Motor neuron (in vitro differentiated cells): ENCODE measurements at regions not wholly inside any gene's neighbourhood (a gene's known extent, or its start where the extent isn't known, plus 50 kb on each side); places are given as distances from the start of the nearest gene placed in this dataset.

ENCODE experiments used
- ATAC-seq, 8 experiments: fragments of 200-7000 bp; cut with Tn5 transposase; replicated peaks in 6 of 8; 2 replicates each; pipeline ENCODE4 v1.8.0; 2021; ENCODE audit warnings: mild to moderate bottlenecking in 8 of 8, moderate library complexity in 8 of 8
- H3K27ac ChIP-seq, 2 donors: fragments of 250-450 bp; sonication (Bioruptor Pico); 2 replicates each; pipeline ENCODE4 v1.9.0; 2021; ENCODE audit warnings: antibody characterized with exemption in 2 of 2, mild to moderate bottlenecking in 2 of 2, moderate library complexity in 1 of 2
- H3K4me1 ChIP-seq, 2 donors: fragments of 250-450 bp; sonication (Bioruptor Pico); replicated peaks in 1 of 2; 2 replicates each; pipeline ENCODE4 v1.6.1; 2021; ENCODE audit warnings: antibody characterized with exemption in 2 of 2, mild to moderate bottlenecking in 2 of 2, moderate library complexity in 1 of 2
- H3K4me3 ChIP-seq, 5 donors: fragments of 250-450 bp; sonication (Bioruptor Pico); 2 replicates each; pipeline ENCODE4 v1.9.0; 2021; ENCODE audit warnings: antibody characterized with exemption in 5 of 5, mild to moderate bottlenecking in 5 of 5, moderate library complexity in 4 of 5
- WGBS, 10 experiments: fragments of 450-650 bp; shearing (Covaris generic); methylation state at CpG; one replicate each; pipeline ENCODE4 v1.0.0; 2022; 5-methylcytosine and 5-hydroxymethylcytosine counted together
- in situ Hi-C, 9 experiments: fragments of 400-800 bp; cut with MboI; loops; one replicate each; pipeline ENCODE4 v1.15.0; 2021; ENCODE audit warnings: low sequenced_read_pairs in 9 of 9, low pct_unique_long_range_greater_than_20kb in 2 of 9; ENCODE audit not compliant: unreplicated experiment in 9 of 9

DNA sequence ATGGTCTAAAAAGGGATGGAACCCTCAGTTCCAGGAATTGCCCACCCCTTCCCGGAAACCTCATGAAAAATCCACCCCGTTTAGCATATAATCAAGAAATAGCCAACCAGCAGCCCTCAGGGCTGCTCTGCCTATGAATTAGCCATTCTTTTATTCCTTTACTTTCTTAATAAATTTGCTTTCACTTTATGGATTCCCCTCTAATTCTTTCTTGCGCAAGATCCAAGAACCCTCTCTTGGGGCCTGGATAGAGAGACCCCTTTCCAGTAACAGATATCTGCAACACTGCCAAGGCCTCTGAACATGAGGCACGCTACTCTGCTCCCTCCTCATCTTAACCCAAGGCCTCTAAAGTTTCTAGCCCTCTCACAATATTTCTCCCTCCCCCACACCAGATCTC is 58.9 kb upstream of the POU2F1 start:
- in situ Hi-C loops, result no loop called here
- WGBS, 10 experiments, result 40 to 100% (median 100%) methylated on average over 1 to 4 of the region's 4 CpGs; no CpG with 5 or more reads in 3 of the 10 experiments
- Histone ChIP-seq H3K27ac (no peak overlapping the region), H3K4me3 (no peak overlapping the region), H3K4me1 (peaks cover 44 to 63% of the 10 kb centered on the region in 2 donors)
- ATAC-seq, result peak in 3 of 8 experiments; percentile 24 to 64 (median 39)

DNA sequence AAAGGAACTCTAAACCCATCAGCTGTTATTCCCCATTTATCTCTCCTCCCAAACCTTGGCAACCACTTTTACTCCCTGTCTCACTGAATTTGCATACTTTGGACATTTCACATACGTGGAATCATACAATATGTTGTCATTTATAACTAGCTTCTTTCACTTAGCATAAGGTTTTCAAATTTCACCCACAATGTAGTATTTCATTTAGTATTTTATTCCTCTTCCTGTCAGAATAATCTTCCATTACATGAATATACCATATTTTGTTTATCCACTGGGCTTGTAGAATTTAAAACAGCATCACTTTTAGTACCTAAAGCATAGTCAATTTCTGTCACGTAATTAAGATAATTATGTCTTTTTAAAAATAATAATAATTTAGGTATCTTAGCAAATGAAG is 55.5 kb upstream of the POU2F1 start:
- WGBS, 10 experiments, result 13 to 100% (median 79%) methylated on average over 1 to 2 of the region's 2 CpGs
- ATAC-seq, result no peak
- in situ Hi-C loops, result no loop called here
- no peak overlapping the region for H3K27ac ChIP-seq
- H3K4me3 ChIP-seq, result no peak overlapping the region
- peaks cover 32 to 51% of the 10 kb centered on the region in 2 donors for H3K4me1 ChIP-seq

DNA sequence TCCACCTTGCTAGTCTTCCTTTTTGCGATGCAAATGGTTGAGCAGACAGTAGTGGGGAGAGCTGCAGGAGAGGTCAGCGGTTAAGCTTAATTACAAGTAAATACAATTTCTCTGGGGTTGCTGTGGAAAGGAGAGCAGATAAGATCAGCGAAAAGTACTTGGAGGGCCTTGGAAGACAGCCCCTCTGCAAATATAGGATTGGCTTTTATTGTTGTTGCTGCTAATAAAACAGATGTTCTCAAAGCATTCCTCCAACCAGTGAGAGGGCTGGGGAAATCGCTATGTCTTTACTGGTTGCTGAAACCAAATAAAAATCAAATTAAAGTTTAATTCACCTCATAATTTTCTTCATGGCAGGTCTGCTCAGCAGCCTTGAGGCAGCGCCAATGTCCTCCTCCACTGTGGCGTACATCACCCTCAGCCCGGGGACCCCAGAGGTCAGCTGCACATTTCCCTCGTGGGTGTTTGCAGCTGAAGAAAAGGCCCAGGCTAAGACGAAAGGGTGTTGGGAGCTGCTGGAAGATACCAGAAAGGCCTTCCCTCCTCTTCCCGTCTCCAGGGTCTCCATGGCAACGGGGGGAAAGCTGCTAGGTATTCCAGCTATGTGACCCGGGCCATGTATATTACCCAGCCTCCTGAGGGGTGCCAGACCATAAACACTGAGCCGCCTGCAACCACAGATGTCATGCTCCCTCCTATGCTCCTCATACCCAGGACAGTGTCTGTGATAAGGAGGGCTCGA is 54.6 kb upstream of the POU2F1 start:
- H3K27ac ChIP-seq, result peak overlapping the region; percentile 61 to 64
- H3K4me3 ChIP-seq, result peak overlapping the region in 3 of 5 donors; percentile 5 to 19 (median 17)
- ATAC-seq, result peak in 7 of 8 experiments; percentile 21 to 94 (median 92)
- 11 to 52% (median 22%) methylated on average over 2 to 14 of the region's 14 CpGs for WGBS, 10 experiments
- in situ Hi-C loops, result no loop called here
- H3K4me1 ChIP-seq, result peaks cover 32 to 51% of the 10 kb centered on the region in 2 donors

DNA sequence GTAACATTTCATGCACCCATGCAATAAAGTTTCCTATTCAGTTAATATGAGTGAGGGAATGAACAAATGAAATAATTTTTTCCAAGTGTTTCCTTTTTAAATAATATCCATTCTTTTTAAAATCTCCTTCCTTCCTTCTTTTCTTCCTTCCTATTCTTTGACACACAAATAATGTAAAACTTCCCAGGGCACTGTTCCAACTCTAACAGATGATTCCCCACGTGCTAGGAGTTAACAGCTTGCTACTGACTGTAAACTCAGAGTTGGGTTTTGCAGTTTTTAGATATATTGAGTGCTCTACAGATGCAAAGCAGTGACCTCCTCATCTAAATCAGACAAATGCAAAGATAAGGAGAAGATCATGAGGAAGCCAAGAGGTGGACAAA is 54.0 kb upstream of the POU2F1 start:
- Histone ChIP-seq H3K4me3 (no peak overlapping the region), H3K4me1 (peaks cover 32 to 51% of the 10 kb centered on the region in 2 donors), H3K27ac (peak overlapping the region in 1 of 2 donors; percentile 61)
- in situ Hi-C loops, result no loop called here
- WGBS, 10 experiments, result 0 to 45% (median 33%) methylated on average over 1 of the region's 1 CpG; no CpG with 5 or more reads in 3 of the 10 experiments
- ATAC-seq, result peak in 2 of 8 experiments; percentile 3 to 42

DNA sequence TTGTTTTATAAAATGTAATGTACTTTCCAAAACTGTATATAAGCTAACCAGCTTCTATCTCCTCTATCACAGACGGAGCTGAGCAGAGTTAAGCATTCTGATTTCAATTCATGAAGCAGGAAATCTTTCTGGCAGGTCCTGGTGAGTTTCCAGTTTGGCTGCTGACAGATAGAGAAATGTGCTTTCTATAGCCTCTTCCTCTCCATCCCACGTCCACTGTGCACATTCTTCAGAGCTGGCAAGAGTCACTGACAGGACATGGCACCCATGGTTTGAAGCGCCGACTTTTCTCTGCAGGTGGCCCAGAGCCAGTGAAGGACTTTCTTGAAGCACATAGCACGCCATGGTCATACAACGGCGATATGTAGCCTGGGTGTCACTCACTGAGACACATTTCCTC is 52.3 kb upstream of the POU2F1 start:
- 15 to 100% (median 70%) methylated on average over 1 to 7 of the region's 7 CpGs; no CpG with 5 or more reads in 1 of the 10 experiments for WGBS, 10 experiments
- in situ Hi-C loops, result no loop called here
- Histone ChIP-seq H3K4me1 (peaks cover 22 to 41% of the 10 kb centered on the region in 2 donors), H3K4me3 (no peak overlapping the region), H3K27ac (no peak overlapping the region)
- no peak for ATAC-seq

DNA sequence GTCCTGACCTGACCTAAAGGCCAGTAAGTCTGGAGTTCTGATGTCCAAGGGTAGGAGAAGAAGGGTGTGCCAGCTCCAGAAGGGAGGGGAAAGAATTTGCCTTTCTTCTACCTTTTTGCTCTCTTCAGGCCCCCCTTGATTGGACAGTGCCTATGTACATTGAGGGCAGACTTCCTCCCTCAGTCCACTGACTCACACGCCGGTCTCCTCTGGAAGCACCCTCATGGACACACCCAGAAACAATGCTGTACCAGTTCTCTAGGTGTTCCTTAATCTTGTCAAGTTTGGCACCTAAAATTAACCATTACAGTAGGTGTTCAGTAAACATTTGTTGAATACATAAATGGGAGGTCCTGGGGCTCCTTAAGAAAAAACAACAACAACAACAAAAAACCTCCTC is 51.0 kb upstream of the POU2F1 start:
- ATAC-seq, result peak in 2 of 8 experiments; percentile 23 to 39
- Histone ChIP-seq H3K4me1 (peaks cover 19 to 30% of the 10 kb centered on the region in 2 donors), H3K4me3 (no peak overlapping the region), H3K27ac (no peak overlapping the region)
- in situ Hi-C loops, result no loop called here
- 20 to 100% (median 68%) methylated on average over 1 to 2 of the region's 2 CpGs; no CpG with 5 or more reads in 4 of the 10 experiments for WGBS, 10 experiments
